Stimulated activated CD8-positive, alpha-beta memory T cell treated with anti-CD3 and anti-CD28 coated beads, Interleukin-4, amount 100 ng/mL, for 24 hours (primary cell): ENCODE measurements at regions not wholly inside any gene's neighbourhood (a gene's known extent, or its start where the extent isn't known, plus 50 kb on each side); places are given as distances from the start of the nearest gene placed in this dataset.

ENCODE experiments used
- DNase-seq: peaks from one replicate; pipeline ENCODE4 v3.0.0-alpha.2; 2020; ENCODE audit warnings: low read depth

DNA sequence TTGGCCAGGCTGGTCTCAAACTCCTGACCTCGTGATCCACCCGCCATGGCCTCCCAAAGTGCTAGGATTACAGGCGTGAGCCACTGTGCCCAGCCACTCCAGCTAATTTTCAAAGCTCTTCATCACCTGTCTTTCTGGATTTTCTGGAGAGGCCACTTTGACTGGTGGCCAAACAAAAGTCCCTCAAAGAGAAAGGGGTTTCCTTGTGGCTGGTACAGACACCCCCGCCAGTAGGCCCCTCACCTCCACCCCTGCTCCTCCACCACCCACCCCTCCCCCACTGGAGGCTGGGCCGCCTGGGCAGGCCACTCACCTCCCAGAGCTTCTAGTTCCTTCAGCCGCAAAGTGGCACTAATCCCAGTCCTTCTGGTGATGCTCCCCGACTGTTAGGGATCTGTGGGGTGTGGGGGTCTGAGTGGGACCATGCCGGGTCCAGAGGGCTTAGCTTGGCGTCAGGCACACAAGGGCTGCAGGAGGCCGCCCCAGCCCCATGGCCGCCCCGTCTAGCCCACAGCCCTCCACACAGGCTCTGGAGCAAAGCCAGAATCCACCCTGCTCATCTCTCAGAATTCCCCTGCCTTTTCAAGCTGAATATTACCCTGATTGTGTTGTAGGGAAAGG, 182.0 kb upstream of the IER5L start:
- no peak for DNase-seq

DNA sequence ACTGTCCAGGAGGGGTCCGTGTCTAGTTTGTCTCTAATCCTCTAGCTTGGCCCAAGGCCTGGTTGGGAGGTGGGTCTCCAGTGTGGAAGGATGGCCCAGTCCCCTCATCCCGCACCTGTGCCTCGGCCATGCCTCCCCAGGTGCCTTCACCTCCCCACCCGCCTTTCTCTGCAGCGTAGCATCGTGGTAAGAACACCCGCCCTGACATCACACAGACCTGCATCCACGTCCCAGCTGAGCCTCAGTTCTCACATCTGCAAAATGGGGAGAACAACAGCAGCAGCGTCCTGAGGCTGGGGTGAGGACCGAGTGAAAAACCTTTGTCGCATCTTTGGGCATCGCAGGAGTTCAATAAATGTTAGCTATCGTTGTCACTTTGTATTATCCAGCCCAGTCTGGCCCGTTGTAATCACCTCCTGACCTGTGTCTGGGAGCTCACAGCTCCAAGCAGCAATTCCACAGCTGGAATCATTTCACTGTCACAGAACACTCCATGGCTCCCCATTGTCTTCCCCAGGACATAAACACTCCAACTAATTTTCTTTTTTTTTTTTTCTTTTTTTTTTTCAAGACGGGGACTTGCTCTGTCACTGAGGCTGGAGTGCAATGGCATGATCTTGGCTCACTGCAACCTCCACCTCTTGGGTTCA, 181.2 kb upstream of the IER5L start:
- no peak for DNase-seq

GRCh38 chr9:129358621-129359154, 180.6 kb upstream of the IER5L start:
- no peak for DNase-seq

GRCh38 chr9:129357773-129358245, 179.7 kb upstream of the IER5L start:
- no peak for DNase-seq

DNA sequence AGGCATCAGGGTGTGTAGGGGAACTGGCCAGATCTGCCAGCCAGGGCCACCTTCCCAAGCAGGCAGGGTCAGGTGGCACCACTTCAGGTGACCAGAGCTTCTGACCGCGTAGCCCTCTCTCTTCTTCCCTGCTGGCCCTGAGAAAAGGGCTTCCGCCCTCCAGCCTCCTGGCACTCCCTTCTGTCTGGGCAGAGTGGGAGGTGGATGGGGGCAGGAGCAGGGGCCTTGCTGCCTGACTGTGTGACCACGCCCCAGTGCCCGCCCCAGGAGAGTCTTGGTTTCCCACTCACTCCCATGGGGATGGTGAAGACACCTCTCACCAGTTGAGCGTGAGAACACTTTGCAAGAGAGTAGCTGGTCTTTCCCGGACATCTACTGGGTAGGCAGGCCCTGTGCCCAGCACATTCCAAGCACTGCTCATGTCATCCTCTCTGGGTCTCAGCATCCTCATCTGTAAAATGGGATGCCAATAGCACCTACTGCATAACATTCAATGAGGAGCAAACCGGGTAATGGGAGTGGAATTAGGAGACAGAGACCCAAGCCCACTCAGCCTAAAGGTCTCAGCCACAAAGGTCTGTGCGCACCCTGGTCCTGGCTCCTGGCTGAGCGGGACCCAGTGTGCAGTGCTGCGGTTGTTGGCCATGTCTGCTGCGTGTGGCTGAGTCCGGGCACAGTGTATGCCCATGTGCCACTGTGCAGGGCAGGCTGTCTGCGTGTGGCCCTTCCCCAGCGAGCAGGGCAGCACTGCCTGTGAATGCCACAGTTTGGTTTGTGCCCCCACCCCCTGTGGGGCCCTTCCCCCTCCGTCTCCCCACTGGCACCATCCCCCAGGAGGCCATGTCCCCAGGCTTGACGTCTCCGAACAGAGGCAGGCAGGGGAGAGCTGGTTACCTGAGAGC, 179.1 kb upstream of the IER5L start:
- no peak for DNase-seq

- no peak for DNase-seq
These were observed 177.6 kb upstream of the IER5L start for GRCh38 chr9:129355631-129356030.

DNA sequence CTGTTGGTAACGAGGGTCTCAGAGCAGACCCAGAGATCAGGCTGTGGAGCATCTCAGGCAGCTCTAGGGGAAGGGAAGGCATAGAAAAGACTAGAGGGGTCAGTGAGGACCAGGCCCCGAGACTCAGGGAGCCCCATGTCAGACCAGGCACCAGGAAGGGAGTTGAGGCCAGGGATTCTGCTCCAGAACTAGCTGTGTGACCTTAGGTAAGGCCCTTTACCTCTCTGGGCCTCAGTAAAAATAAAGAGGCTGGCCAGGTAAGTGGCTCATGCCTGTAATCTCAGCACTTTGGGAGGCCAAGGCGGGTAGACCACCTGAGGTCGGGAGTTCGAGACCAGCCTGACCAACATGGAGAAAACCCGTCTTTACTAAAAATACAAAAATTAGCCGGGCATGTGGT, 176.4 kb upstream of the IER5L start:
- DNase-seq: no peak

DNA sequence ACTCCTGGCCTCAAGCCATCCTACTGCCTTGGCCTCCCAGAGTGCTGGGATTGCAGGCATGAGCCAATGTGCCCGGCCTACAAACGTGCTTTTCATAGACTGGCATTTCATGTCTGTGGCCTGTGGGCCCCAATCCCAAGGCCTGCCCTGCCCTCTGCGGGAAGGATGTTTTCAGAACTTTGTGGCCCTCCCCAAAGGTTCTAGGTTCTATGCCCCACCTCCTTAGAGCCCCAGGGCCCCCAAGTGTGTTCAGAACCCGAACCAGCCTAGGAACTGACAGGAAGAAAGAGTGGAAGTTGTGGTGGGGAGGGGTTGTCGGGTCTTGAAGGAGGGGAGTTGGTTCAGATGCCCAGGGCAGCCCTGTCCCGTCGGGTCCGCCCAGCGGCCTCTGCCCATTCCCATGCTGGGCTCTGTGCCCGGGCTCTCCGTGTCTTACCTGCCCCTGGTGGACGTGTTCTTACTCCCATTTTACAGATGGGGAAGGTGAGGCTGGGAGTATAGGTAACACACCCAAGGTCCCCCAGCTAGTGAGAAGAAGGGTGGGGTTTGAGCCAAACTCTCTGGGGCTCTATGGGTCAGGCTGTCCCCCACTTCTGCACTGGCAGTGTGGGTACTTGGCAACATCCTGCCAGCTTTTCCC, 175.8 kb upstream of the IER5L start:
- no peak for DNase-seq

GRCh38 chr9:129352146-129352865, 174.2 kb upstream of the IER5L start:
- no peak for DNase-seq

- no peak for DNase-seq
These were observed 173.6 kb upstream of the IER5L start for GRCh38 chr9:129351642-129352145.

DNA sequence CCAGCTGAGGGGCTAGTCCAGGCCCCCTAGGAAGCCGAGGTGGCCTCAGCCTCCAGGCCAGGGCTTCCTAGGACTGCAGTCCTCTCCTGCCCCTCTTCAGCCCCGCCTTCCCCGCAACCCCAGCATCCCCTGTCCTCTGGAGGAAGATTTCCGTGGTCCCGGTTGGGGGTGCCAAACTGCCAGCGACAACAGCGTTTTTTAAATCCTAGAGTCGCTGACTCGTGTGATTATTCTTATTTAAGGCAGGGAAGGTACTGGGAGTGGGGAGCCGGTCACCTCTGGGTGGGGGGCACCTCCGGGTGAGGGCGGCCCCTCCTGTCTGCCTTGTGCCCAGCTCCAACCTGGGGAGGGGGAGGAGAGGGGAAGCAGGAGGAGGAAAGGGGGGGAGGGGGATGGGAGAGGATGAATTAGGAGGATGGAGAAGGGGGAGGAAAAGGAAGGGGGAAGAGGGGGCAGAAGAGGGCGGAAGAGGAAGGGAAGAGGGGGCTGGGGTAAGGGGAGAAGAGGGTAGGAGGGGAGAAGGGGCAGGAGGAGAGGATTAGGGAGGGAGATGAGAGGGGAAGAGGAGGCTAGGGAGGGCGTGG, 173.1 kb upstream of the IER5L start:
- no peak for DNase-seq

- DNase-seq: no peak
These were observed 172.3 kb upstream of the IER5L start for GRCh38 chr9:129350143-129350935.

- no peak for DNase-seq
These were observed 171.5 kb upstream of the IER5L start for GRCh38 chr9:129349665-129349947.

DNA sequence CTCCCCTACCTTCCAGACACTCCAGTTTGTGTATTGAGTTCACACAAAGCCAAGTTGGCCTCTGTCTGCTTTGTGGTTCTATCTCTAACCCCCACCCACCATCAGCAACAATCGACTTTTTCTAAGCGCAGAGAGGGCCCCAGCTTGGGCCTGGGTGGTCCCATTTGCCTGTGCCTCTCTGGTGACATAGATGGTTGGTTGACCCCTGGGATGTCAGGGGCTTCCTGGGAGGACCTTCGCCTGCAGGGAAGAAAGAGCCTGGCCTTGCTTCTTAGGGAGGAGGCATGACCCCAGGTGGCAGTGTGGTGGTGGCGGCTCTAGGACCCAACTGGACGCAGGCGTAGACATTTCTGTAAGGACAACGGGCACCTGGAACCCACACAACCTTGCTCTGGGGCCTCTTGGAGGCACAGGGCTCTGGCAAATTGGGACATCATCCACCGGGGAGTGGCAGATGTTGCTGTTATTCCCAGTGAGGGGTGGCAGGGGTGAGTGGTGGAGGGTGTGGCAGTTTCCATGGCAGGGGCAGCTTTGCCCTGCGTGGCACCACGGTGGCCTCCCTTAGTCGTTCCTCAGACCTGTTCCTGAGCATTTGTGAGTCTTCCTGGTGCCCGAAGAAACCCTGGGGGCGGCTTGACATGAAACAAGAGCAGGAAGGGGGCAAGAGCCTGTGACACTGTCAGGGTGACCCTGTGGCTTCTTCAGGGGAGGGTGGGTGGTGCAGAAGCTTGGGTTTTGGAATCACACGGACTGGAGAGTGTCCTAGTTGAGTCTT, 171.0 kb upstream of the IER5L start:
- DNase-seq: no peak

DNA sequence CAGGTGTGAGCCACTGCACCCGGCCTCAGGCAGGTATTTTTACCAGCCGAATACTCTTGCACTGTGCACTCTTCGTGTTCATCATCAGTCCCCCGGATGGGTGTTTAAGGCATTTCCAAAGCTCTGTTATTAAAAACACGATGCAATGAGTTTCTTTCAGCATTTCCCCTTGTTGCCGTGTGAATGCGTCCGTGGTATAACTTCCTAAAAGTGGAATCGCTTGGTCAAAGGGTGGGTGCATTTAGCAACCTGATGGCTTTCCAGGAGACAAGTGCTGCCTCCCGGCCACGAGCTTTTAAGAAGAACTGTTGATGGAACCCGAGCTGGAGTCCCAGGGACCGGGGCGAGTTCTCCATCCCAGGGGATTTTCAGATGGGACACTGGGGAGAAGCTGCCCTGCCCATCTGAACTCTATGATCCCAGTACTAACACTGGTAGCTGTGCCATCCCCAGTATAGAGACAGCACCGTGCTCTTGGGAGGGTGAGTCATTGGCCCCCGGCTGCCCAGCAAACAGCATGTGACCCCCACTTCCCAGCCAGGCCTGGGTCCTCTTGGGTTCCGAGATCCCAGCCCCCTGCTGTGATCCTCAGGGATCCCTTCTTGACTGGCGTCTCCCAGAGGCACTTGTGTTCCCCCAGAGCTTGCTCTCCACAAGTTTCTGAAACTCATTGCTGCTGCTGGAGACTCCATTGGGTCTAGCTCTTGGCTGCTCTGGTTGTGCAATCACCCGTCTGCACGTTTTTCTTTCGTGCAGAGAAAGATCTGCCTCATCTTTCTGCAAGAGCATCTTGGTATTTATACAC, 169.5 kb upstream of the IER5L start:
- no peak for DNase-seq

DNA sequence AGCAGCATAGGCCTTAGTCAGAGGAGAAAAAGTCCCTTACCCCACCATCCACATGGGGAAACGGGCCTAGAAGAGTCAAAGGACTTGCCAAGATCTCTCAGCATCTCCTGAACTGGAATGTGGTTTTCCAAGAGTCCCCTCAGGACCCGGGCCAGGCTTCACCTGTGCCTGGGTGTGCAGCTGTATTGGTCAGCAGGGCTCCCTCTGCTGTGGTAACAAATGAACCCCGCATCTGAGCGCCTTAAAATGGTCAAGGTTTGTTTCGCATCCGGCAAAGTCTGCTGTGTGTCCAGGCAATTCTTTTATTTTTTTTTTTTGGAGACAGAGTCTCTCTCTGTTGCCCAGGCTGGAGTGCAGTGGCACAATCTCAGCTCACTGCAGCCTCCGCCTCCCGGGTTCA, 168.0 kb upstream of the IER5L start:
- DNase-seq: no peak

DNA sequence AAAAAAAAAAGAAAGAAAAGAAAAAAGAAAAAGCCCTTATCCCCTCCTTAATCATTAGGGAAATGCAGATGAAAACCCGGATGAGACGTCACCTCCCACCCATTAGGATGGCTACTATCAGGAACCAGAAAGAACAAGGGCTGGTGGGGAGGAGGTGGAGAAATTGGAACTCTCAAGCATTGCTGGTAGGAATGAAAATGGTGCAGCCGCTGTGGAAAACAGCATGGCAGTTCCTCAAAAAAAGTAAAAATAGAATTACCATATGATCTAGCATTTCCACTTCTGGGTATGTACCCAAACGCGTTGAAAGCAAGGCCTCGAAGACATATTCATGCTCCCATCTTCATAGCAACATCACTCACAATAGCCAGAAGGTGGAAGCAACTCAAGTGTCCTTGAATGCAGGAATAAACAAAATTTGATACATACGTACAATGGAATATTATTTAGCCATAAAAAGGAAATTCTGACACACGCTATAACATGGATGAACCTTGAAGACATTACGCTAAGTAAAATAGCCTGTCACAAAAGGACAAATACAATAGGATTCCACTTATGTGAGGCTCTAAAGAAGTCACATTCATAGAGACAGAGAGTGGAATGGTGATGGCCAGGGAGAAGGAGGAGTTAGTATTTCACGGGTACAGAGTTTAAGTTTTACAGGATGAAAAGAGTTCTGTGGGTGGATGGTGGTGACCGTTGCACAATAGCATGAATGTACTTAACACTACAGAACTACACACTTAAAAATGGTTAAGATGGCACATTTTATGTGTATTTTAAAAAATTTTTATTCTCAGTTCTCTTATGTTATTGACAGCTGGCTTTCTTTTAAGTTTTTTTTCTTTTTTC, 166.8 kb upstream of the IER5L start:
- no peak for DNase-seq
